GM10248 (cell line): ENCODE measurements at regions not wholly inside any gene's neighbourhood (a gene's known extent, or its start where the extent isn't known, plus 50 kb on each side); places are given as distances from the start of the nearest gene placed in this dataset.
"Not testable (repeated sequence)": the region's sequence is repeated elsewhere in the genome, so short reads cannot be mapped to it uniquely, and the experiment has no call there.

ENCODE experiments used
- CTCF ChIA-PET: fragments of 300-600 bp; sonication (Branson Sonifier 250); formaldehyde crosslinking; extraction: SDS; loops from one replicate; lab custom pipeline; 2021; ENCODE audit warnings: antibody characterized with exemption; lab: Yijun Ruan, JAX
- POLR2A ChIA-PET: fragments of 350-650 bp; sonication (Branson Sonifier 250); formaldehyde crosslinking; extraction: SDS; loops from one replicate; lab custom pipeline; 2020; ENCODE audit warnings: antibody characterized with exemption; lab: Yijun Ruan, JAX
- DNase-seq: peaks from one replicate; pipeline ENCODE4 v3.0.0; 2012; ENCODE audit errors: extremely low spot score
- CTCF ChIP-seq: IDR thresholded peaks from 2 replicates; pipeline ENCODE4 v1.5.1; 2012; ENCODE audit warnings: mild to moderate bottlenecking, low read depth; ENCODE audit errors: extremely low read depth, missing control alignments, control extremely low read depth

- ChIA-PET CTCF (no interaction called here), POLR2A (no interaction called here)
- no peak for TF ChIP-seq CTCF
- DNase-seq, result no peak
Observed at GRCh38 chr1:233738850-233739249, 124.9 kb downstream of the KCNK1 start.

GRCh38 chr1:233744779-233745513 lies 131.0 kb downstream of the KCNK1 start:
- ChIA-PET CTCF (interaction anchor here (1.1 kb wide), 1 partner anchor 9 kb away, joined by 3 read pairs; no protein-coding TSS in a partner anchor), POLR2A (no interaction called here)
- DNase-seq, result no peak
- TF ChIP-seq CTCF, result no peak

- ChIA-PET POLR2A (no interaction called here), CTCF (interaction anchor here (0.9 to 1.1 kb wide), 2 partner anchors 41 to 309 kb away, joined by 3 to 4 read pairs; no protein-coding TSS in a partner anchor)
- no peak for TF ChIP-seq CTCF
- DNase-seq, result no peak
Observed at GRCh38 chr1:233750139-233750538, 136.2 kb downstream of the KCNK1 start.

- no peak for DNase-seq
- ChIA-PET POLR2A (no interaction called here), CTCF (no interaction called here)
- no peak for TF ChIP-seq CTCF
Observed at GRCh38 chr1:233759665-233760064, 144.8 kb upstream of the SLC35F3 start.

- DNase-seq, POLR2A ChIA-PET, CTCF ChIA-PET: not testable (repeated sequence)
Observed at GRCh38 chr1:233764304-233764703, 140.2 kb upstream of the SLC35F3 start.

- no peak for DNase-seq
- POLR2A ChIA-PET, result no interaction called here
- CTCF ChIA-PET, result interaction anchor here (1.4 to 1.7 kb wide), 2 partner anchors 9 to 20 kb away, joined by 4 read pairs; no protein-coding TSS in a partner anchor
- TF ChIP-seq CTCF, result no peak
Observed at GRCh38 chr1:233777566-233777965, 126.9 kb upstream of the SLC35F3 start.

- no peak for TF ChIP-seq CTCF
- no peak for DNase-seq
- POLR2A ChIA-PET, result no interaction called here
- CTCF ChIA-PET, result interaction anchor here (0.7 to 1.8 kb wide), 4 partner anchors 8 to 903 kb away, joined by 3 to 5 read pairs (median 3); no protein-coding TSS in a partner anchor
Observed at GRCh38 chr1:233780049-233780448, 124.4 kb upstream of the SLC35F3 start.
